ENCODE measurements at regions not wholly inside any gene's neighbourhood (a gene's known extent, or its start where the extent isn't known, plus 50 kb on each side); places are given as distances from the start of the nearest gene placed in this dataset.

- no peak for DNase-seq
These were observed 215.3 kb upstream of the TOPAZ1 start for GRCh38 chr3:44026220-44026865.

- DNase-seq = no peak
These were observed 212.6 kb upstream of the TOPAZ1 start for GRCh38 chr3:44029100-44029499.

- DNase-seq = no peak
These were observed 211.4 kb upstream of the TOPAZ1 start for GRCh38 chr3:44030285-44030684.

GRCh38 chr3:44030687-44031305 lies 210.9 kb upstream of the TOPAZ1 start:
- no peak for DNase-seq

- DNase-seq = no peak
These were observed 210.0 kb upstream of the TOPAZ1 start for GRCh38 chr3:44031387-44032380.

- DNase-seq = no peak
These were observed 209.2 kb upstream of the TOPAZ1 start for GRCh38 chr3:44032487-44032886.

- DNase-seq = no peak
These were observed 208.6 kb upstream of the TOPAZ1 start for GRCh38 chr3:44033123-44033522.

- DNase-seq = no peak
These were observed 204.8 kb upstream of the TOPAZ1 start for GRCh38 chr3:44036850-44037249.

- no peak for DNase-seq
These were observed 202.7 kb upstream of the TOPAZ1 start for GRCh38 chr3:44039006-44039405.

- no peak for DNase-seq
These were observed 200.0 kb upstream of the TOPAZ1 start for GRCh38 chr3:44041726-44042125.

- no peak for DNase-seq
These were observed 198.9 kb upstream of the TOPAZ1 start for GRCh38 chr3:44042772-44043171.

GRCh38 chr3:44045476-44046275 lies 196.0 kb upstream of the TOPAZ1 start:
- DNase-seq = peak; percentile 25

- no peak for DNase-seq
These were observed 193.9 kb upstream of the TOPAZ1 start for GRCh38 chr3:44047796-44048195.

GRCh38 chr3:44048196-44048924 lies 193.3 kb upstream of the TOPAZ1 start:
- no peak for DNase-seq

GRCh38 chr3:44048949-44049348 lies 192.7 kb upstream of the TOPAZ1 start:
- DNase-seq = no peak

- no peak for DNase-seq
These were observed 191.6 kb upstream of the TOPAZ1 start for GRCh38 chr3:44050101-44050500.

GRCh38 chr3:44050867-44051266 lies 190.8 kb upstream of the TOPAZ1 start:
- DNase-seq = no peak

- DNase-seq = no peak
These were observed 185.7 kb upstream of the TOPAZ1 start for GRCh38 chr3:44055951-44056350.

- DNase-seq = no peak
These were observed 185.0 kb upstream of the TOPAZ1 start for GRCh38 chr3:44056446-44057240.

- DNase-seq = no peak
These were observed 183.4 kb upstream of the TOPAZ1 start for GRCh38 chr3:44058022-44058867.

Measured in hematopoietic multipotent progenitor cell treated with erythropoietin and hydrocortisone succinate and interleukin-3 and kit ligand, for 8 days (in vitro differentiated cells).